SU-DHL-6 (cell line): ENCODE measurements at regions not wholly inside any gene's neighbourhood (a gene's known extent, or its start where the extent isn't known, plus 50 kb on each side); places are given as distances from the start of the nearest gene placed in this dataset.

Experiments used
- H2AFZ ChIP-seq: fragments of 200-600 bp; sonication (generic); 2 replicates; pipeline ENCODE4 v1.6.1; 2014; ENCODE audit warnings: low read depth, mild to moderate bottlenecking, moderate library complexity, mixed read lengths, antibody characterized with exemption, low read length; ENCODE audit not compliant: severe bottlenecking
- H3F3A ChIP-seq: fragments of 200-600 bp; shearing (Covaris generic); 2 replicates; pipeline ENCODE4 v1.6.0; 2016; ENCODE audit warnings: antibody characterized with exemption, mild to moderate bottlenecking; ENCODE audit not compliant: insufficient read depth
- H3K27ac ChIP-seq: fragments of 200-600 bp; sonication (generic); 2 replicates; pipeline ENCODE4 v1.5.1; 2016; ENCODE audit warnings: low read depth, mild to moderate bottlenecking, low read length, moderate library complexity, mixed read lengths
- H3K27me3 ChIP-seq: fragments of 200-600 bp; sonication (generic), shearing (Covaris generic); 2 replicates; pipeline ENCODE4 v1.6.0; 2014; ENCODE audit warnings: mild to moderate bottlenecking, low read length
- H3K36me3 ChIP-seq: fragments of 200-600 bp; sonication (generic); 2 replicates; pipeline ENCODE4 v1.6.1; 2014; ENCODE audit warnings: mild to moderate bottlenecking, low read length, mixed read lengths
- H3K4me2 ChIP-seq: fragments of 300-600, 200-600 bp; shearing (Covaris generic), sonication (generic); 2 replicates; pipeline ENCODE4 v1.6.0; 2014; ENCODE audit warnings: low read length, low read depth, mild to moderate bottlenecking; ENCODE audit not compliant: poor library complexity, severe bottlenecking
- H3K4me3 ChIP-seq: fragments of 200-600 bp; sonication (generic); 2 replicates; pipeline ENCODE4 v1.5.1; 2014; ENCODE audit warnings: antibody characterized with exemption, low read length, mild to moderate bottlenecking, mixed read lengths; ENCODE audit not compliant: insufficient read depth, poor library complexity, severe bottlenecking
- H3K79me2 ChIP-seq: fragments of 200-600 bp; sonication (generic); 2 replicates; pipeline ENCODE4 v1.6.1; 2014; ENCODE audit warnings: mild to moderate bottlenecking, low read length, moderate library complexity; ENCODE audit not compliant: insufficient read depth
- H3K9ac ChIP-seq: fragments of 200-600 bp; sonication (generic); 2 replicates; pipeline ENCODE4 v1.7.0; 2014; ENCODE audit warnings: mild to moderate bottlenecking, low read length
- H3K9me2 ChIP-seq: fragments of 200-600 bp; sonication (generic); replicated peaks from 2 replicates; pipeline ENCODE4 v1.6.1; 2014; ENCODE audit warnings: low read length; ENCODE audit not compliant: insufficient read depth
- H3K9me3 ChIP-seq: fragments of 200-600 bp; sonication (generic); 2 replicates; pipeline ENCODE4 v1.6.1; 2014; ENCODE audit warnings: low read length, mixed read lengths; ENCODE audit not compliant: insufficient read depth
- H4K20me1 ChIP-seq: fragments of 200-600 bp; sonication (generic); 2 replicates; pipeline ENCODE4 v1.6.1; 2014; ENCODE audit warnings: low read depth, mild to moderate bottlenecking, antibody characterized with exemption, low read length, moderate library complexity, mixed read lengths
- EZH2phosphoT487 ChIP-seq: fragments of 200-600 bp; sonication (generic), shearing (Covaris generic); conservative IDR thresholded peaks from 2 replicates; pipeline ENCODE4 v1.6.1; 2018; ENCODE audit warnings: mild to moderate bottlenecking, antibody characterized with exemption, low read length, moderate library complexity, mixed read lengths
- TF ChIP-seq, protein P1 (sequence below): fragments of 200-600 bp; sonication (generic); IDR thresholded peaks from one replicate; pipeline ENCODE4 v1.5.1; 2017; ENCODE audit warnings: antibody characterized with exemption, mild to moderate bottlenecking, low read length, moderate library complexity; ENCODE audit not compliant: insufficient read depth, poor library complexity, severe bottlenecking

DNA sequence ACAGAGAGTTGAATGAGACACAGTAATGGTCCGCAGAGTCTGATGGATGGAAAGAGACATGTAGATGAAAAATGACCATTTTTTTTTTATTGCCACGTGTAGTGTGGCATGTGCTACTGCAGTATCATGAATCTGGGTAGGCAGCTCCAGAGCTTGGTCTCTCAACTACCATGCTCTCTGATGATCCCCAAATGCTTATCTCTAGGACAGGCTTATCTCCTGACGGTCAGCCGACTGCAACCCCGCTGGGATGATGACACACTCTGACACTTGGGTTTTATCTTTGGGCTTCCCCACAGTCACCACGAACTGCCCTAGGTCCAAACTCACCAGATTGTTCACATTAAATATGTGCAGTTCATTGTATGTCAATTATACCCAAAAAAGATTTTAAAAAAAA, 239.7 kb downstream of the QDPR start:
- H3K36me3 ChIP-seq, result no peaks in the 10 kb centered on the region
- no peak overlapping the region for H3K4me3 ChIP-seq
- no peak overlapping the region for H3K9ac ChIP-seq
- TF ChIP-seq EZH2phosphoT487, result no peak
- TF ChIP-seq, protein P1, sequence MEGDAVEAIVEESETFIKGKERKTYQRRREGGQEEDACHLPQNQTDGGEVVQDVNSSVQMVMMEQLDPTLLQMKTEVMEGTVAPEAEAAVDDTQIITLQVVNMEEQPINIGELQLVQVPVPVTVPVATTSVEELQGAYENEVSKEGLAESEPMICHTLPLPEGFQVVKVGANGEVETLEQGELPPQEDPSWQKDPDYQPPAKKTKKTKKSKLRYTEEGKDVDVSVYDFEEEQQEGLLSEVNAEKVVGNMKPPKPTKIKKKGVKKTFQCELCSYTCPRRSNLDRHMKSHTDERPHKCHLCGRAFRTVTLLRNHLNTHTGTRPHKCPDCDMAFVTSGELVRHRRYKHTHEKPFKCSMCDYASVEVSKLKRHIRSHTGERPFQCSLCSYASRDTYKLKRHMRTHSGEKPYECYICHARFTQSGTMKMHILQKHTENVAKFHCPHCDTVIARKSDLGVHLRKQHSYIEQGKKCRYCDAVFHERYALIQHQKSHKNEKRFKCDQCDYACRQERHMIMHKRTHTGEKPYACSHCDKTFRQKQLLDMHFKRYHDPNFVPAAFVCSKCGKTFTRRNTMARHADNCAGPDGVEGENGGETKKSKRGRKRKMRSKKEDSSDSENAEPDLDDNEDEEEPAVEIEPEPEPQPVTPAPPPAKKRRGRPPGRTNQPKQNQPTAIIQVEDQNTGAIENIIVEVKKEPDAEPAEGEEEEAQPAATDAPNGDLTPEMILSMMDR, result no peak
- no peak overlapping the region for H3K27ac ChIP-seq
- H3K79me2 ChIP-seq, result no peaks in the 10 kb centered on the region
- H2AFZ ChIP-seq, result no peak overlapping the region
- H3K27me3 ChIP-seq, result no peaks in the 10 kb centered on the region
- H3K4me2 ChIP-seq, result no peak overlapping the region
- H3K9me3 ChIP-seq, result no peaks in the 10 kb centered on the region
- no peaks in the 10 kb centered on the region for H3F3A ChIP-seq
- no peaks in the 10 kb centered on the region for H3K9me2 ChIP-seq
- no peaks in the 10 kb centered on the region for H4K20me1 ChIP-seq

DNA sequence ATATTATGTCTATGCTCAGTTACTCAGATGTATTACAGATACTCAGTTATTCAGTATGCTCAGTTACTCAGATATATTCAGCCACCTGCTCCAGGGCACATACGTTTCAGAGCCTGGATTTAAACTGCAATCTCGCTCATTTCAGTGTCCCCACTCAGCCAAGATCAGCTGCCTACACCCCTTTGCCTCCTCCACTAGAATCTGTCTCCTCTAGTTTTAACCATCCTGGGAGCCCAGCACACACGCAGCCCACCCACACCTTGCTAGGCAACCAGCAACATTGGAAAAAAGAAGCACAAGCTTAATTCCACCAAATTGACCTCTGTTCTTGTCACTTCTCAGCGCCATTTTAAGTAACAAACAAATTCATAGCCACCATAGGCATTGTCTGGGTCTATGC, 246.2 kb downstream of the QDPR start:
- H3K79me2 ChIP-seq, result no peaks in the 10 kb centered on the region
- no peaks in the 10 kb centered on the region for H3K36me3 ChIP-seq
- H3K4me2 ChIP-seq, result no peak overlapping the region
- no peaks in the 10 kb centered on the region for H3K27me3 ChIP-seq
- no peak overlapping the region for H3K9ac ChIP-seq
- H3K9me2 ChIP-seq, result no peaks in the 10 kb centered on the region
- H3K4me3 ChIP-seq, result no peak overlapping the region
- no peak overlapping the region for H3K27ac ChIP-seq
- TF ChIP-seq EZH2phosphoT487, result no peak
- TF ChIP-seq, protein P1, result no peak
- no peaks in the 10 kb centered on the region for H3K9me3 ChIP-seq
- no peak overlapping the region for H2AFZ ChIP-seq
- no peaks in the 10 kb centered on the region for H4K20me1 ChIP-seq
- H3F3A ChIP-seq, result no peaks in the 10 kb centered on the region

DNA sequence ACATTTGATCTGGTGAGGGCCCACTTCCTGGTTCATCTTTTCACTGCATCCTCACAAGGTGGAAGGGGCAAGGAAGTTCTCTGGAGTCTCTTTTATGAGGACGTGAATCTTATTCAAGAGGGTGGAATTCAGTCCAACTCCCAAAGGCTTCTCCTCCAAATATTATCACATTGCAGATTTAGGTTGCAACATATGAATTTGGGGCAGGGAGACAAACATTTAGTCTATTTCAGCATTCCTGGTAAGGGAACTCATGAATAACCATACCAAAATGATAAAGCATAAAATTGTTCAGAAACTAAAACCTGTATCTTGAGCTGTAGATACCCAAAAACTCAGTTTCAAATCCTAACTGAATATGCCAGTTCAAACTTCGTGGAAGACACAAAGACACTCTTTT, 246.8 kb downstream of the QDPR start:
- Histone ChIP-seq H3K4me3 (no peak overlapping the region), H3K79me2 (no peaks in the 10 kb centered on the region), H3K27me3 (no peaks in the 10 kb centered on the region), H3K36me3 (no peaks in the 10 kb centered on the region), H3K9ac (no peak overlapping the region), H3F3A (no peaks in the 10 kb centered on the region), H2AFZ (no peak overlapping the region), H4K20me1 (no peaks in the 10 kb centered on the region), H3K9me3 (no peaks in the 10 kb centered on the region), H3K27ac (no peak overlapping the region), H3K4me2 (no peak overlapping the region), H3K9me2 (no peaks in the 10 kb centered on the region)
- TF ChIP-seq, protein P1, result no peak
- TF ChIP-seq EZH2phosphoT487, result no peak
